GM21390 (cell line): ENCODE measurements at regions not wholly inside any gene's neighbourhood (a gene's known extent, or its start where the extent isn't known, plus 50 kb on each side); places are given as distances from the start of the nearest gene placed in this dataset.

Source experiments
- ATAC-seq: cut with Tn5 transposase; IDR thresholded peaks from one replicate; pipeline ENCODE4 v1.9.1; 2021; ENCODE audit not compliant: unreplicated experiment

- ATAC-seq, result peak; percentile 54
These were observed 300.6 kb downstream of the SOX9 start for GRCh38 chr17:72421128-72422092.

GRCh38 chr17:72422204-72422504 lies 301.3 kb downstream of the SOX9 start:
- no peak for ATAC-seq

- ATAC-seq, result peak; percentile 39
These were observed 301.9 kb downstream of the SOX9 start for GRCh38 chr17:72422505-72423285.

GRCh38 chr17:72423286-72423589 lies 302.4 kb downstream of the SOX9 start:
- ATAC-seq, result no peak

GRCh38 chr17:72423718-72424117 lies 302.9 kb downstream of the SOX9 start:
- ATAC-seq, result no peak

DNA sequence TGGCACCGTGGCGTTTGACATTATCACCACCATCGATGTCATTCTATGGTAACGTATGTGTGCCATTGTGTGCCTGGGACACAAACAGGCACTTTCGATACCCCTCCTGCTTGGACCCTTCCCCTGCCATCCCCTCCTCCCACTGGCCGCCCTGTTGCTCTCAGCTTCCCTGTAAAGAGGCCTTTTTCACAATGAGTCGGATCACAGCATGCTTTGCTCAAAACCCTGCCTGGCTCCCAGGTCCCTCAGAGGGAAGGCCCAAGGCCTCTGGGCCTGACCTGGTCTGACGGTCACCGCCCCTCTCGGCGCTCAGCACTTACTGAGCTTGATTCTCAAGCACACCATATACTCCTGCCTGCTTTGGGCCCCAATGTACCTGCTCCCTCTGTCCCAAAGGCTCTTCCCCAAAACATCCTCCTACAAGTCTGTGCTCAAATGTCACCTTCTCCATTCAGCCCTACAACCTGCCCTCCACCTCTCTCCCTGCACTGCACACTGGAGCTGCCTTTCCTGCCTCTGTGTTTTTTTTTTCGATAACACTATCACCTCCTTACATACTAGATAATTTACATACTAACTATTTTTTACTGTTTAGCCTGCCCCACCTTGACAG lies 303.8 kb downstream of the SOX9 start:
- ATAC-seq, result no peak

GRCh38 chr17:72425133-72425793 lies 304.4 kb downstream of the SOX9 start:
- no peak for ATAC-seq

DNA sequence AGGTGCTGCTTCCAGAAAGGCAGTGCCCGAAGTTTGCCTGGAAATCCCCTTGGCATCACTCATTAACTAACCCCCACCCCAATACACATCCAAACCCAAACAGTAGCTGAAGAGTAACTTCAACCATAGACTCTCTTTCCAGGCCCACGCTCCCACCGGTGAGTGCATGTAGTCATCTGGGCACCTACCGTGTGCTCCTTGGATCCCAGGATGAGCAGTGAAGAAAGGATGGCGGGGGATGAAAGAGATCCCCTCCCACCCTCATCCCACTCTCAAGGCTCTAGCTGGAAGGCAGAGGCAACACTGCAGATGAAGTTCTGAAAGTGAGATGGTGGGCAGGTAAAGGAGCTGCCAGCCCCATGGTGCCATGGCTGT lies 305.0 kb downstream of the SOX9 start:
- no peak for ATAC-seq

GRCh38 chr17:72426321-72426720 lies 305.5 kb downstream of the SOX9 start:
- ATAC-seq, result no peak

DNA sequence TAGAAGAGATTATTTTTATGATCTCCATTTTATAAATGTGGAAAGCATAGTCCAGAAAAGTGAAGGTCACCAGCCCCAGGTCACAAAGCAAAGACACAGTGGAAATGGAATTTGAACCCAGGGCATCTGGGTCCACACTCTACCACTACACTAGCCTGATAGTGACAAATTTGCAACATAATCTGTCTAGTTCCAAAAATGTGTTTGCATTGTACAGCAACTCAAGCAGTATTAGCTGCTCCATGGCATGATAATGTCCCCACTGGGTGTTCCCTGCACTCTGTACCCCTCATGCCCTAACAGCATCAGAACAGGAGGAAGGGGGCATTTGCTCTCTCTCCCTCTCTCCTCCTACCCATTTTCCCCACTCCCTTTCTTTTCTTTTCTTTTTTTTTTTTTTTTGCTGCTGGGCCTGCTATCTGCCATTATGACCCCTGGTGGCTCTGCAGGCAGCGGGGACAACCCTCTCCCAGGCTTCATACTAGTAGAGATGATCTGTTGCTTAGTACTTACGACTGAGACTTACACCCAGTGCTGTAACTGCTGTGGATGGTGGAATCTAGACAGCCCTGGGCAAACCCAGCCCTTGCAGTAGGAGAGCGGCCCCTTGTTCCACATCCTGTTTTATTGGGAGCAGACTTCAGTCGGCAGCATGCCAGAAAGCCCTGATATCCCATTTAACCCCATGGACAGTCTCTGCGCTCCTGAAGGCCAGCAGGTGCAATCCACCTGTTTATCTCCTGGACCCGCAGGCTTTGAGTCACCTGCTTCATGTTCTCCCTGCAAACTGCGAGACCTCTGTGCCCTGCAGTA lies 306.3 kb downstream of the SOX9 start:
- no peak for ATAC-seq

GRCh38 chr17:72427761-72428109 lies 306.9 kb downstream of the SOX9 start:
- ATAC-seq, result no peak

GRCh38 chr17:72429066-72429638 lies 308.3 kb downstream of the SOX9 start:
- no peak for ATAC-seq

GRCh38 chr17:72430611-72431432 lies 310.0 kb downstream of the SOX9 start:
- ATAC-seq, result no peak

DNA sequence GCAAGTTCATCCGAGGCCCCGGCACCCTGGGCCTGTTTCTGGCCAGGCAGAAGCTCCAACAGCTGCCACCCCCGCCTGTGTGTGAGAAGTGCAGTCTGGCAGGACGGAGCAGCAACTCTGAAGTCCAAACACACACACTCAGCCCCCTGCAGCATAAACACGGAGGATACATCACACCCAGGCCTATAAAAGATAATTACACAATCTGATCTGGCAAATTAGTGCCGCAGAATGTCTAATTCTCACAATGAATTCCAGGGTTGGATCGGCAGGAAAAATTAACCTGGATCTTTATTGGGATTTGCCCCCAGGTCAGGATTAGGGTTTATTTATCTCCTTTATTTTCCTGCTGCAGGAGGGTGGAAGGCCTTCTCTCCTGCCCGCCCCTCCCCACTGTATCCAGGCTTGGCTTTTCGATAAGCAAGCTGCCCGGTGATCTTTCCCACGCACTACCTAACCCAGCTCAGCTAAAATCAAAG lies 311.4 kb downstream of the SOX9 start:
- ATAC-seq, result no peak

DNA sequence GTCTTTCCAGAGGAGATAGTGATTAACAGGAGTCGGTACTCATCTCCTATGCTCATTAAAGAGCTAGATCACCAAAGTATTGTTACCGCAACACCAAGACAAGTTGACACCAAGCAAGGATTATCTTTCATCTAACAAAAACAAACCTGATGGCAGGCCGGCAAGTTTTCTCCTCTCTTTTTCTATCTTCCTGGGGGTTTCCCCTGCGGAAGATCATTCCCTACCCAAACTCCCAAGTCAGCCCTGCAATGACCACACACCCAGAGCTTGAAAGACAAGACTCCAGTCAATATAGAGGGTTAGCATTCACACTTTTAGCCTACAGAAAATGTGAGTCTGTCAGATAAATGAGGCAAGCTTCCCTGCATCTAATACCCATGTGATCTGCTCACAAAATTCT lies 312.1 kb downstream of the SOX9 start:
- no peak for ATAC-seq

GRCh38 chr17:72433797-72434196 lies 313.0 kb downstream of the SOX9 start:
- no peak for ATAC-seq

GRCh38 chr17:72434581-72434980 lies 313.8 kb downstream of the SOX9 start:
- ATAC-seq, result no peak

GRCh38 chr17:72434991-72435618 lies 314.3 kb downstream of the SOX9 start:
- no peak for ATAC-seq

GRCh38 chr17:72438783-72439182 lies 318.0 kb downstream of the SOX9 start:
- no peak for ATAC-seq
